ENCODE measurements at regions not wholly inside any gene's neighbourhood (a gene's known extent, or its start where the extent isn't known, plus 50 kb on each side); places are given as distances from the start of the nearest gene placed in this dataset.

DNA sequence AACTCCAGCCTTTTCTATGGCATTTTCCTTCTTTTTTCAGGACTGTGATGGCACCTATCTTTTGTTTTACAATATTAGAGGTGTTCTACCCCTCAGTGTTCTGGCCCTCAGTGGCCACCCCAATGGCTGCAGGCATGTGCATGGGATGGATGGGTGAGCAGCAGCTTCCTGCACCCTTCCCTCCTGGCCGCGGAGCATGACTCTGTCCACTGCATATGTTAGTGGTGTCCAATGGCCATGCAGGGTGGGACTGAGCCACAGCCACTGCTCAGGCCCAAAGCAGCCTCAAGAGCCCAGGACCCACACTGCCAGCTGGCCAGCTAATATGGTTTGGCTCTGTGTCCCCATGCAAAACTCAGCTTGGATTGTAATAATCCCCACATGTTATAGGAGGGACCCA is 1032.3 kb upstream of the FBXO33 start:
- FAIRE-seq, result no peak
- TF ChIP-seq CTCF (IDR thresholded peaks at IDR 0.05; ENCODE audit: insufficient read depth, missing control alignments), result no peak
- no peak for DNase-seq (ENCODE audit: insufficient read length, low spot score)

DNA sequence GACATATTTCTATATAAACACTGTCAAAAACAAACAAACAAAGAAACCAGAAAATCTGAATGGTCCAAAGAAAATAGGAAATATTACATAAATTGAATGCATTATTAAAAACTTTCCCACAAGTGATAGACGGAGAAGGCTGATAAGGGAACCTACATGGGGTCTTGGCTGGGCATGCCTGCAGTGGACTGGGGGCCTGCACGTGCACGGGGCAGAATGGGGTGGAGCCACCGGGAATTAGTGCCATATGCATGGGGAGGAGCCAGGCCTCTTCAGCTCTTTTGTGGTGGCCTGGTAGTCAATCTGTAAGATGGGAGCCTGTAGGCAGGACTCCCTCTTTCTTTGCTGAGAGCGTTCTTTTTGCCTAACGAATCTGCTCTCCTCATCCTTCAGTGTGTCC is 1031.7 kb upstream of the FBXO33 start:
- no peak for TF ChIP-seq CTCF (IDR thresholded peaks at IDR 0.05; ENCODE audit: insufficient read depth, missing control alignments)
- no peak for FAIRE-seq
- DNase-seq (ENCODE audit: insufficient read length, low spot score), result no peak

GRCh38 chr14:40452674-40453073 is 1020.4 kb upstream of the FBXO33 start:
- DNase-seq (ENCODE audit: insufficient read length, low spot score) (no peak), FAIRE-seq (no peak)
- no peak for TF ChIP-seq CTCF (IDR thresholded peaks at IDR 0.05; ENCODE audit: insufficient read depth, missing control alignments)

GRCh38 chr14:40447017-40447416 is 1014.8 kb upstream of the FBXO33 start:
- DNase-seq (ENCODE audit: insufficient read length, low spot score) (no peak), FAIRE-seq (no peak)
- TF ChIP-seq CTCF (IDR thresholded peaks at IDR 0.05; ENCODE audit: insufficient read depth, missing control alignments), result no peak

DNA sequence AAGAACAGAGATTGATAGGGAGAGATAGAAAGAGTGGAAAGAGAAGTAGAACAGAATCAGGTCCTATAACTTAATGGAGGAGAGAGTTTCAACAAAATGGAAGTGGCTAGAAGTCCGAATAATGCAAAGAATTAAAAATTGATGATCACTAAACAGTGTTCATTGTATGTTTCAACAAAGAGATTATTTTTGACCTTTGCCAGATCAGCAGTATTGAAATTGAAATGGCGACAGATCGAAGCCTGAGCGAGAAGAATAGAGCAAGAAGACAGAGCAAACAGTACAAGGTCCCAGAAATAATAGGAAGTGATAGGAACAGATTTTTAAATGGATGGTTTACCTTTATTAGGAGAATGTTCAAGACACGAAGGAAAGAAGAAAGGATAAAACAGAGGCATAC is 1012.8 kb upstream of the FBXO33 start:
- no peak for TF ChIP-seq CTCF (IDR thresholded peaks at IDR 0.05; ENCODE audit: insufficient read depth, missing control alignments)
- FAIRE-seq (no peak), DNase-seq (ENCODE audit: insufficient read length, low spot score) (no peak)

DNA sequence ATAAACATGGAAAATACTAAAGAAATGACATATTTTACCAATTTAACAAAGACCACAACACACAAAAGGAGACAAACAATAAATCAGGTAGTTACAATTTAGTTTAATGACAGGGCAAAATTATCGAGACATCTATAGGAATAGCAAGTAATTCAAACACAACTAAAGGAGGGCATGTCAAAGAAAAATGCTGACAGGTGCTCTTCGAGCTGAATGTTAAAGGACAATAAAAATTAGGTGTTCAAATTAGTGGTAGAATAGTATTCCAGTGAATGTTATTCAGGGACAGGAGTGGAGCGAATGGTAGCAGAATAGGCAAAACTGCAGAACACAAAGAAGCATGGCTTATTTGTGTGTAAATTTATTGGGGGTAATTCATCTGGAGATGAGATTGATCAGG is 1004.3 kb upstream of the FBXO33 start:
- no peak for TF ChIP-seq CTCF (IDR thresholded peaks at IDR 0.05; ENCODE audit: insufficient read depth, missing control alignments)
- FAIRE-seq (no peak), DNase-seq (ENCODE audit: insufficient read length, low spot score) (no peak)

- peak; percentile 93 for TF ChIP-seq CTCF (IDR thresholded peaks at IDR 0.05; ENCODE audit: insufficient read depth, missing control alignments)
- FAIRE-seq, result peak; percentile 81
- DNase-seq (ENCODE audit: insufficient read length, low spot score), result no peak
Measured at GRCh38 chr14:40417777-40418401, 985.7 kb upstream of the FBXO33 start.
